PC-3 (cell line): ENCODE measurements at regions not wholly inside any gene's neighbourhood (a gene's known extent, or its start where the extent isn't known, plus 50 kb on each side); places are given as distances from the start of the nearest gene placed in this dataset.
"Not testable (repeated sequence)": the region's sequence is repeated elsewhere in the genome, so short reads cannot be mapped to it uniquely, and the experiment has no call there.

Experiments used
- ATAC-seq: fragments of 200-7000 bp; cut with Tn5 transposase; 2 replicates; pipeline ENCODE4 v1.9.1; 2020; ENCODE audit warnings: mild to moderate bottlenecking, moderate library complexity
- BruUV-seq: library from RNA; stranded (reverse); fragments of 400-500 nt; replicated peaks from 2 replicates; lab custom pipeline; 2021; lab: Mats Ljungman, UMichigan
- CTCF ChIA-PET: fragments of 300-600 bp; sonication (Branson Sonifier 250); formaldehyde crosslinking; loops from one replicate; lab custom pipeline; 2022; ENCODE audit warnings: antibody characterized with exemption; lab: Charles Lee
- POLR2A ChIA-PET: fragments of 300-600 bp; sonication (Branson Sonifier 250); formaldehyde crosslinking; loops from one replicate; lab custom pipeline; 2022; ENCODE audit warnings: antibody characterized with exemption; ENCODE audit not compliant: unreplicated experiment; lab: Charles Lee
- DNase-seq: peaks from one replicate; pipeline ENCODE4 v3.0.0-alpha.2; 2015
- H2AFZ ChIP-seq: fragments of 300-600 bp; sonication (generic); 2 replicates; pipeline ENCODE4 v1.6.0; 2016; ENCODE audit warnings: antibody characterized with exemption, low read length
- H3F3A ChIP-seq: fragments of 300-600 bp; sonication (generic); one replicate; pipeline ENCODE4 v1.6.0; 2017; ENCODE audit warnings: antibody characterized with exemption, low read length, control low read depth, mild to moderate bottlenecking; ENCODE audit not compliant: unreplicated experiment
- H3K27ac ChIP-seq: fragments of 300-600 bp; sonication (generic); 2 replicates; pipeline ENCODE4 v1.5.1; 2016; ENCODE audit warnings: mild to moderate bottlenecking, low read length
- H3K27me3 ChIP-seq: fragments of 300-600 bp; sonication (generic); 2 replicates; pipeline ENCODE4 v1.6.1; 2016; ENCODE audit warnings: low read length, mixed read lengths
- H3K36me3 ChIP-seq: fragments of 300-600 bp; sonication (generic); 2 replicates; pipeline ENCODE4 v1.6.1; 2016; ENCODE audit warnings: low read depth, mixed run types, low read length, mixed read lengths
- H3K4me1 ChIP-seq: fragments of 300-600 bp; sonication (generic); 2 replicates; pipeline ENCODE4 v1.5.1; 2016; ENCODE audit warnings: low read length; ENCODE audit not compliant: insufficient read depth
- H3K4me2 ChIP-seq: fragments of 300-600 bp; sonication (generic); 2 replicates; pipeline ENCODE4 v1.6.0; 2016; ENCODE audit warnings: low read length
- H3K4me3 ChIP-seq: fragments of 300-600 bp; sonication (generic); 2 replicates; pipeline ENCODE4 v1.5.1; 2016; ENCODE audit warnings: mild to moderate bottlenecking, low read length, mixed read lengths
- H3K79me2 ChIP-seq: fragments of 300-600 bp; sonication (generic); 2 replicates; pipeline ENCODE4 v1.6.1; 2017; ENCODE audit warnings: low read length, mixed read lengths
- H3K9ac ChIP-seq: fragments of 300-600 bp; sonication (generic); 2 replicates; pipeline ENCODE4 v1.6.0; 2016; ENCODE audit warnings: mild to moderate bottlenecking, low read length
- H3K9me2 ChIP-seq: fragments of 300-600 bp; sonication (generic); replicated peaks from 2 replicates; pipeline ENCODE4 v1.6.1; 2016; ENCODE audit warnings: mixed run types, low read length, mixed read lengths
- H3K9me3 ChIP-seq: fragments of 300-600 bp; sonication (generic); 2 replicates; pipeline ENCODE4 v1.6.1; 2016; ENCODE audit warnings: low read length, mixed read lengths
- H4K20me1 ChIP-seq: fragments of 300-600 bp; sonication (generic); 2 replicates; pipeline ENCODE4 v1.6.1; 2016; ENCODE audit warnings: low read length, mixed read lengths
- intact Hi-C: fragments of 100-400 bp; cut with micrococcal nuclease; formaldehyde crosslinking; loops from 2 replicates; pipeline ENCODE4 v1.9.0; 2023

- BruUV-seq, H2AFZ ChIP-seq, H3K4me2 ChIP-seq, intact Hi-C loops, H3K9me3 ChIP-seq, ATAC-seq, POLR2A ChIA-PET, H3K4me1 ChIP-seq, H3K27ac ChIP-seq, CTCF ChIA-PET, H3K27me3 ChIP-seq, H3K9me2 ChIP-seq, H3K36me3 ChIP-seq, H3K79me2 ChIP-seq, H3K9ac ChIP-seq, H4K20me1 ChIP-seq, H3K4me3 ChIP-seq, H3F3A ChIP-seq, DNase-seq: not testable (repeated sequence)
Observed at GRCh38 chr21:5139528-5139927, 5381.9 kb upstream of the TPTE start.

DNA sequence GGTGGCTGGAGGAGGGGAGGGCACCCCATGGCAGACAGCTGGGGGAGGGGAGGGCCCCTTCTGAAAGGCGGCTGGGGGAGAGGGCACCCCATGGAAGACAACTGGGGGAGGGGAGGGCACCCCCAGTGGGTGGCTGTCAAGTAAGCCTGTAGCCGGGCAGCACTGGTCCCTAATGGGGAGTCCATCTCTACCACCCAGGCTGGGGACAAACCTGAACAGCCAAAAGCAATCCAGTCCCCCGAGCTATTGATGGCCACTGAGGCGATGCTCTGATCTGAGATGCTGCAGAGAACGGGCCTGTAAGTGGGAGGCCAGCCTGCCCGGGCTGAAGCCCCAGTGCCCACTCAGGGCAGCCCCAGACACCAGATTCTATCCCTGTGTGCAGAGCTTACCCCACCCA, 5378.4 kb upstream of the TPTE start:
- H3K27me3 ChIP-seq, H3K4me3 ChIP-seq, H3K4me2 ChIP-seq, H2AFZ ChIP-seq, H3K36me3 ChIP-seq, CTCF ChIA-PET, H3F3A ChIP-seq, H3K79me2 ChIP-seq, intact Hi-C loops, DNase-seq, H3K9me3 ChIP-seq, H4K20me1 ChIP-seq, H3K9ac ChIP-seq, BruUV-seq, H3K9me2 ChIP-seq, H3K4me1 ChIP-seq, ATAC-seq, POLR2A ChIA-PET, H3K27ac ChIP-seq: not testable (repeated sequence)

DNA sequence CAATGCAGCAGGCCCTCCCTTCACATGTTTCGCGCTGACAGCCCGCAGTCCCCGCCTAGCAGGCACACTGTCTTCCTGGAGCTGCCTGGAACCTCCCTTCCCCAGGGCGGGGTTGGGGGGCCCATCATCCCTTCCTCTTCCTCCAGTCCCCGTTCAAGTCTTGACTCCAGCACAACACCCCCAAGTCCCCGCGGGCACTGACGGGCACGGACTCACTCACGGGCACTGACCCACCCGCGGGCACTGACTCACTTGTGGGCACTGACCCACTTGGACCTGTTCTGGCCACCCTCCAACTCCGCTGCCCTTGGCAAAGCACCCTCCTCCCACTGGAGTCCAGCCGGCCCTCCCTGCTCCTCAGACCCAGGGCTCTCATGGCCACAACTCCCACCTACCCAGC, 5376.7 kb upstream of the TPTE start:
- H3K4me1 ChIP-seq, H3K36me3 ChIP-seq, H3K9ac ChIP-seq, H3K4me3 ChIP-seq, BruUV-seq, H2AFZ ChIP-seq, H4K20me1 ChIP-seq, H3F3A ChIP-seq, H3K4me2 ChIP-seq, DNase-seq, CTCF ChIA-PET, POLR2A ChIA-PET, H3K79me2 ChIP-seq, H3K9me2 ChIP-seq, H3K27me3 ChIP-seq, intact Hi-C loops, H3K9me3 ChIP-seq, H3K27ac ChIP-seq, ATAC-seq: not testable (repeated sequence)

- H2AFZ ChIP-seq, H3K36me3 ChIP-seq, H3K4me2 ChIP-seq, CTCF ChIA-PET, H4K20me1 ChIP-seq, H3K9ac ChIP-seq, H3K4me3 ChIP-seq, POLR2A ChIA-PET, H3K79me2 ChIP-seq, DNase-seq, H3K9me2 ChIP-seq, BruUV-seq, H3K27ac ChIP-seq, intact Hi-C loops, H3K27me3 ChIP-seq, H3F3A ChIP-seq, H3K9me3 ChIP-seq, H3K4me1 ChIP-seq: not testable (repeated sequence)
- peak; percentile 62; the same call in 1 of the 2 replicates for ATAC-seq
Observed at GRCh38 chr21:5147685-5148084, 5373.7 kb upstream of the TPTE start.

- not testable (repeated sequence) for ATAC-seq
Observed at GRCh38 chr21:5149222-5149621, 5372.2 kb upstream of the TPTE start.

GRCh38 chr21:5153842-5154640, 5367.3 kb upstream of the TPTE start:
- Histone ChIP-seq H3K4me3 (0 out of 2 replicates have a peak overlapping the region, but pooled peaks have one; percentile 49), H3K9ac (0 out of 2 replicates have a peak overlapping the region, but pooled peaks have one; percentile 25)
- ATAC-seq, result peak; percentile 59
- H3K4me1 ChIP-seq, H3F3A ChIP-seq, H3K79me2 ChIP-seq, intact Hi-C loops, H3K9me3 ChIP-seq, H3K27me3 ChIP-seq, H2AFZ ChIP-seq, POLR2A ChIA-PET, DNase-seq, H3K27ac ChIP-seq, H4K20me1 ChIP-seq, H3K4me2 ChIP-seq, H3K36me3 ChIP-seq, H3K9me2 ChIP-seq, CTCF ChIA-PET: not testable (repeated sequence)
- BruUV-seq, result TSS peak; percentile 27

More at GRCh38 chr21:5149222-5149621, 5372.2 kb upstream of the TPTE start:
- H2AFZ ChIP-seq, H3F3A ChIP-seq, intact Hi-C loops, H3K27me3 ChIP-seq, H3K4me3 ChIP-seq, H3K79me2 ChIP-seq, H3K27ac ChIP-seq, H3K9me2 ChIP-seq, POLR2A ChIA-PET, CTCF ChIA-PET, BruUV-seq, H3K9me3 ChIP-seq, H3K9ac ChIP-seq, H3K36me3 ChIP-seq, H3K4me1 ChIP-seq, H3K4me2 ChIP-seq, DNase-seq, H4K20me1 ChIP-seq: not testable (repeated sequence)
